Keratinocyte (primary cell): ENCODE measurements at regions not wholly inside any gene's neighbourhood (a gene's known extent, or its start where the extent isn't known, plus 50 kb on each side); places are given as distances from the start of the nearest gene placed in this dataset.

Experiments used
- EZH2 ChIP-seq: IDR thresholded peaks from one replicate; pipeline ENCODE4 v1.6.1; 2012; ENCODE audit warnings: inconsistent platforms, mild to moderate bottlenecking, low read length, moderate library complexity
- TF ChIP-seq, protein P1 (sequence below), 3 experiments: IDR thresholded peaks in 1 of 3; conservative IDR thresholded peaks in 1 of 3; optimal IDR thresholded peaks in 1 of 3; 2 replicates in 2 of 3; 3 replicates in 1 of 3; pipeline versions ENCODE3 to v1.5.1; 2011; ENCODE audit warnings: low read length in 3 of 3, mild to moderate bottlenecking in 3 of 3, moderate library complexity in 2 of 3, control low read depth in 1 of 3, inconsistent platforms in 1 of 3; ENCODE audit not compliant: insufficient read depth in 2 of 3; ENCODE audit errors: extremely low read depth in 1 of 3

- TF ChIP-seq, protein P1, sequence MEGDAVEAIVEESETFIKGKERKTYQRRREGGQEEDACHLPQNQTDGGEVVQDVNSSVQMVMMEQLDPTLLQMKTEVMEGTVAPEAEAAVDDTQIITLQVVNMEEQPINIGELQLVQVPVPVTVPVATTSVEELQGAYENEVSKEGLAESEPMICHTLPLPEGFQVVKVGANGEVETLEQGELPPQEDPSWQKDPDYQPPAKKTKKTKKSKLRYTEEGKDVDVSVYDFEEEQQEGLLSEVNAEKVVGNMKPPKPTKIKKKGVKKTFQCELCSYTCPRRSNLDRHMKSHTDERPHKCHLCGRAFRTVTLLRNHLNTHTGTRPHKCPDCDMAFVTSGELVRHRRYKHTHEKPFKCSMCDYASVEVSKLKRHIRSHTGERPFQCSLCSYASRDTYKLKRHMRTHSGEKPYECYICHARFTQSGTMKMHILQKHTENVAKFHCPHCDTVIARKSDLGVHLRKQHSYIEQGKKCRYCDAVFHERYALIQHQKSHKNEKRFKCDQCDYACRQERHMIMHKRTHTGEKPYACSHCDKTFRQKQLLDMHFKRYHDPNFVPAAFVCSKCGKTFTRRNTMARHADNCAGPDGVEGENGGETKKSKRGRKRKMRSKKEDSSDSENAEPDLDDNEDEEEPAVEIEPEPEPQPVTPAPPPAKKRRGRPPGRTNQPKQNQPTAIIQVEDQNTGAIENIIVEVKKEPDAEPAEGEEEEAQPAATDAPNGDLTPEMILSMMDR (optimal IDR thresholded peaks at IDR 0.05 in 1 of 3, IDR thresholded peaks at IDR 0.05 in 1 of 3, conservative IDR thresholded peaks at IDR 0.05 in 1 of 3; ENCODE audit: extremely low read depth in 1 of 3, insufficient read depth in 2 of 3, low read length in 3 of 3), result no peak
- no peak for TF ChIP-seq EZH2
Measured at GRCh38 chr5:88588609-88589008, 294.4 kb downstream of the MEF2C start.
